HL-60 (cell line): ENCODE measurements at regions not wholly inside any gene's neighbourhood (a gene's known extent, or its start where the extent isn't known, plus 50 kb on each side); places are given as distances from the start of the nearest gene placed in this dataset.
"Not testable (repeated sequence)": the region's sequence is repeated elsewhere in the genome, so short reads cannot be mapped to it uniquely, and the experiment has no call there.

ENCODE experiments used
- DNase-seq, 2 experiments: peaks; one replicate each; pipeline ENCODE4 v3.0.0-alpha.2; 2010 to 2020; ENCODE audit warnings: low read depth in 1 of 2, low spot score in 1 of 2
- H3K27ac ChIP-seq: fragments of 250-450 bp; sonication (Bioruptor Pico); replicated peaks from 2 replicates; pipeline ENCODE4 v1.5.1; 2020; ENCODE audit warnings: mild to moderate bottlenecking, moderate library complexity
- H3K27me3 ChIP-seq: fragments of 250-450 bp; sonication (Bioruptor Pico); 2 replicates; pipeline ENCODE4 v1.5.1; 2021; ENCODE audit warnings: mild to moderate bottlenecking, moderate library complexity; ENCODE audit not compliant: insufficient read depth, poor library complexity, severe bottlenecking
- H3K4me3 ChIP-seq: replicated peaks from 2 replicates; pipeline ENCODE4 v1.5.1; 2011; ENCODE audit warnings: mild to moderate bottlenecking, control low read depth, low read length; ENCODE audit not compliant: insufficient read depth
- CTCF ChIP-seq: IDR thresholded peaks from one replicate; pipeline ENCODE4 v1.5.1; 2011; ENCODE audit warnings: low read length, control low read depth, inconsistent platforms; ENCODE audit not compliant: insufficient read depth
- GABPA ChIP-seq: IDR thresholded peaks from 2 replicates; pipeline ENCODE4 v1.6.1; 2012; ENCODE audit warnings: low read depth
- POLR2AphosphoS5 ChIP-seq: IDR thresholded peaks from 2 replicates; pipeline ENCODE4 v1.6.1; 2012; ENCODE audit warnings: low read depth
- REST ChIP-seq: IDR thresholded peaks from 2 replicates; pipeline ENCODE4 v1.6.1; 2012; ENCODE audit warnings: low read depth; ENCODE audit not compliant: insufficient replicate concordance
- SPI1 ChIP-seq: IDR thresholded peaks from 2 replicates; pipeline ENCODE4 v1.6.1; 2012; ENCODE audit warnings: low read depth, mild to moderate bottlenecking, borderline replicate concordance

- no peak overlapping the region for H3K27ac ChIP-seq
- H3K27me3 ChIP-seq: peaks cover 2% of the 10 kb centered on the region
- no peak overlapping the region for H3K4me3 ChIP-seq
- peak in 1 of 2 experiments; percentile 3 for DNase-seq
- TF ChIP-seq SPI1 (no peak), REST (no peak), POLR2AphosphoS5 (no peak), CTCF (no peak), GABPA (no peak)
Observed at GRCh38 chrX:56618323-56618722, 54.9 kb downstream of the UBQLN2 start.

GRCh38 chrX:56623316-56623715, 59.9 kb downstream of the UBQLN2 start:
- no peak overlapping the region for H3K27ac ChIP-seq
- H3K27me3 ChIP-seq: peaks cover 2% of the 10 kb centered on the region
- no peak overlapping the region for H3K4me3 ChIP-seq
- TF ChIP-seq GABPA (no peak), POLR2AphosphoS5 (no peak), SPI1 (no peak), CTCF (no peak), REST (no peak)
- no peak for DNase-seq

GRCh38 chrX:56635060-56635459, 71.6 kb downstream of the UBQLN2 start:
- H3K27ac ChIP-seq, H3K27me3 ChIP-seq, H3K4me3 ChIP-seq, DNase-seq: not testable (repeated sequence)

- TF ChIP-seq CTCF (no peak), GABPA (no peak), POLR2AphosphoS5 (no peak), SPI1 (no peak)
- Histone ChIP-seq H3K4me3 (no peak overlapping the region), H3K27ac (no peak overlapping the region), H3K27me3 (no peaks in the 10 kb centered on the region)
- DNase-seq: no peak
Observed at GRCh38 chrX:56661193-56661592, 67.8 kb upstream of the NBDY start.
